BLaER1 treated with 17β-estradiol and CSF1 and Interleukin-3, amounts not matched to agents 10 nM and 100 nM (cell line): ENCODE measurements at regions not wholly inside any gene's neighbourhood (a gene's known extent, or its start where the extent isn't known, plus 50 kb on each side); places are given as distances from the start of the nearest gene placed in this dataset.

Source experiments
- H3K27ac ChIP-seq, 11 experiments: shearing (Covaris generic); formaldehyde crosslinking; 2 replicates each; pipeline ENCODE4 v1.8.1; 2022
- H3K27me3 ChIP-seq, 11 experiments: shearing (Covaris generic); formaldehyde crosslinking; 2 replicates each; pipeline ENCODE4 v1.8.1; 2022
- H3K36me3 ChIP-seq, 11 experiments: shearing (Covaris generic); formaldehyde crosslinking; 2 replicates each; pipeline ENCODE4 v1.8.1; 2022
- H3K4me1 ChIP-seq, 10 experiments: shearing (Covaris generic); formaldehyde crosslinking; 2 replicates each; pipeline ENCODE4 v1.8.1; 2022
- H3K4me2 ChIP-seq, 11 experiments: shearing (Covaris generic); formaldehyde crosslinking; 2 replicates each; pipeline ENCODE4 v1.8.1; 2022
- H3K4me3 ChIP-seq, 10 experiments: shearing (Covaris generic); formaldehyde crosslinking; 2 replicates each; pipeline ENCODE4 v1.8.1; 2022
- H3K9ac ChIP-seq, 11 experiments: shearing (Covaris generic); formaldehyde crosslinking; 2 replicates each; pipeline ENCODE4 v1.8.1; 2022
- H3K9me3 ChIP-seq, 11 experiments: shearing (Covaris generic); formaldehyde crosslinking; replicated peaks in 1 of 11; 2 replicates each; pipeline ENCODE4 v1.8.1; 2022
- H4K20me1 ChIP-seq, 11 experiments: shearing (Covaris generic); formaldehyde crosslinking; 2 replicates each; pipeline ENCODE4 v1.8.1; 2022
- Cebpa-rat ChIP-seq, 11 experiments: shearing (Covaris generic); IDR thresholded peaks; 2 replicates each; pipeline ENCODE4 v1.8.1; 2022

DNA sequence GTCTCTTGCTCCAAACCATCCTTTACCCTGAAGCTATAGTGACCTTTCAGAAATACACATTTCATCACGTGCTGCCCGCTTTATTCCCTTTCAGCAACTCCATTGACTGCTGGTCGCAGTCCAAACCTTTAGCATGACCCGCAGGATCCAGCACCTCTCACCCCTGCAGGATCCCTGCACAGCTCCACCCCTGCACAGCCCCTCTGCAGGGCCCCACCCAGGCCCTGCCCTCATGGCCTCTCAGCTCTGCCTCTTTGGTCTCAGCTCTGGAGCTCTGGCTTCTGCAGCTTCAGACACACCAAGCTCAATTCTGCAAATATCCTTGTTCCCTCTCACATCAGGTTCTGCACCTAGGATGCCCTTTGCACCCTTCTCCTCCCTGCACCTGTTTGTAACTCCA is 264.9 kb upstream of the C1orf174 start:
- no peaks in the 10 kb centered on the region for H3K9me3 ChIP-seq
- TF ChIP-seq Cebpa-rat (IDR thresholded peaks at IDR 0.05), result no peak
- no peak overlapping the region for H3K4me3 ChIP-seq
- no peak overlapping the region for H3K4me2 ChIP-seq
- H3K27ac ChIP-seq, result no peak overlapping the region
- H3K27me3 ChIP-seq, result no peaks in the 10 kb centered on the region
- no peaks in the 10 kb centered on the region for H3K4me1 ChIP-seq
- H3K9ac ChIP-seq, result no peak overlapping the region
- H4K20me1 ChIP-seq, result no peaks in the 10 kb centered on the region
- H3K36me3 ChIP-seq, result no peaks in the 10 kb centered on the region

DNA sequence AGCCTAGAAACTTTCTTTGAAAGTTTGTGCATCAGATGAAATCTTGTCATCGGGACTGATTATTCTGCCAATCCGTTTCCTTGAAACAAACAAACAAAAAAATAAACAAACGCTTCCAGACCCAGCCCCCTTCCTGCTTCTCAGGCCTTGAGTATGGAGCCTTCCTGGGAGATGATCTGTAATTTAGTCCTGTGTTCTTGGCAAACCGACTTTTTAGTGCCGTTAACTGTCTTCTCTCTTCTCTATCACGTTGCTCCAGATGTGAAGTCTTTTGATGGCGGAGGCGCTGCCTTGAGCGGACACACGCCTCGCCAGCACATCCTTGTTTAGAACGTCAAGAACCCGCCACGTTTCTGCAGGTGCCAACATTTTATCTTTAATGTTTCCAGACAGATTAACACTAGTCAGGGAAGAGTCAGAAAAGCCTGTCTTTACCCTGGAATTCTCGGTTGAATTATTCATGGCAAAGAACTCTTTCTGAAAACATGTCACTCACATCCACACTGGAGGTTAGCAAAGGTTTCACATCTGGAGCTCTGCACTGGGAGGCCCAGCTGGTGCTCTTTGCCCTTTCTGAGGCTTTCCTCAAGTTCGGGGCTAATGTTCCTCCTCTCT is 265.7 kb upstream of the C1orf174 start:
- Histone ChIP-seq H3K27ac (no peak overlapping the region), H3K9ac (no peak overlapping the region), H3K4me3 (no peak overlapping the region), H3K27me3 (no peaks in the 10 kb centered on the region), H4K20me1 (no peaks in the 10 kb centered on the region), H3K9me3 (no peaks in the 10 kb centered on the region), H3K4me1 (no peaks in the 10 kb centered on the region), H3K36me3 (no peaks in the 10 kb centered on the region), H3K4me2 (no peak overlapping the region)
- TF ChIP-seq Cebpa-rat (IDR thresholded peaks at IDR 0.05), result no peak

DNA sequence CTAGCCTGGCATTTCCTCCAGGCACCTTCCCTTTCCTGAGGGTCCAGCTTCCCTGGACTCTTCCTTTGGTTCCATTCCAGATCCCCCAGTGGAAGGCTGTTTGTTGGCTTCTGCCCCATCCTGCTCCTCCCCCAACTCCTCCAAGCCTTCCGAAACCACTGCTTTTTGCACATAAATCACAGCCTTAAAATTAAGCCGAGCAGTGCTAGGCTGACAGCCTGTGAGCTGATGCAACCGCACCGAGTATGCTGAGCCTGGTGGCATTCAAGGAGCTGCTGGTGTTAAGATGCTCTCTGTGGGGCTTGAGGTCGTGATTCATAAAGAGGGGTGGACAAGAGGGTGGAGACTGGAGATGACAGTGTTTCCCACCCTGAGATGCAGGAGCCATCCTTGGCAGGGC is 266.6 kb upstream of the C1orf174 start:
- no peak overlapping the region for H3K9ac ChIP-seq
- no peak for TF ChIP-seq Cebpa-rat (IDR thresholded peaks at IDR 0.05)
- peaks cover 0 to 5% (median 0%) of the 10 kb centered on the region in 10 experiments; a peak in 1 of 20 replicates for H3K4me1 ChIP-seq
- H3K36me3 ChIP-seq, result no peaks in the 10 kb centered on the region
- no peak overlapping the region for H3K4me3 ChIP-seq
- H3K9me3 ChIP-seq, result no peaks in the 10 kb centered on the region
- H3K27ac ChIP-seq, result no peak overlapping the region
- no peaks in the 10 kb centered on the region for H4K20me1 ChIP-seq
- H3K27me3 ChIP-seq, result no peaks in the 10 kb centered on the region
- H3K4me2 ChIP-seq, result no peak overlapping the region

DNA sequence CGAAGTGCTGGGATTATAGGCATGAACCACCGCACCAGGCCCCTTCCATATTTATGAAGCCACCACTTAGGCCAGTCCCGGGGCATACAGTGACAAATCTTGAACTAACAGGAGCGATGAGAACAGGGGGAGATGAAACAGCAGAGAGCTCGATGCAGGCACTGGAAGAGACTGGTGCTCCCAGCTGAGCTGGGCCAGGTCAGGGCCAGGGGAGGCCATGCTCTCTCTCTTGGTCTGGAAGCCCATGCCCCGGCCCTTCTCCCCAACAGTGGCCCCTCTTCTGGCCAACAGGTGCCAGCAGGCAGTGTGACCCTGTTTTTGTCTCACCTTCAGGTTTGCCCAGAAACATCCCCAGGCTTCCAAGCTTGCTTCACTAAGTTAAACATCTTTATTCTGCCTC is 269.9 kb upstream of the C1orf174 start:
- Histone ChIP-seq H4K20me1 (no peaks in the 10 kb centered on the region), H3K9me3 (no peaks in the 10 kb centered on the region), H3K9ac (no peak overlapping the region), H3K27me3 (no peaks in the 10 kb centered on the region), H3K4me3 (no peak overlapping the region), H3K36me3 (no peaks in the 10 kb centered on the region), H3K4me1 (peaks cover 0 to 25% (median 7%) of the 10 kb centered on the region in 10 experiments; a peak in 11 of 20 replicates), H3K27ac (no peak overlapping the region), H3K4me2 (no peak overlapping the region)
- TF ChIP-seq Cebpa-rat (IDR thresholded peaks at IDR 0.05), result no peak

DNA sequence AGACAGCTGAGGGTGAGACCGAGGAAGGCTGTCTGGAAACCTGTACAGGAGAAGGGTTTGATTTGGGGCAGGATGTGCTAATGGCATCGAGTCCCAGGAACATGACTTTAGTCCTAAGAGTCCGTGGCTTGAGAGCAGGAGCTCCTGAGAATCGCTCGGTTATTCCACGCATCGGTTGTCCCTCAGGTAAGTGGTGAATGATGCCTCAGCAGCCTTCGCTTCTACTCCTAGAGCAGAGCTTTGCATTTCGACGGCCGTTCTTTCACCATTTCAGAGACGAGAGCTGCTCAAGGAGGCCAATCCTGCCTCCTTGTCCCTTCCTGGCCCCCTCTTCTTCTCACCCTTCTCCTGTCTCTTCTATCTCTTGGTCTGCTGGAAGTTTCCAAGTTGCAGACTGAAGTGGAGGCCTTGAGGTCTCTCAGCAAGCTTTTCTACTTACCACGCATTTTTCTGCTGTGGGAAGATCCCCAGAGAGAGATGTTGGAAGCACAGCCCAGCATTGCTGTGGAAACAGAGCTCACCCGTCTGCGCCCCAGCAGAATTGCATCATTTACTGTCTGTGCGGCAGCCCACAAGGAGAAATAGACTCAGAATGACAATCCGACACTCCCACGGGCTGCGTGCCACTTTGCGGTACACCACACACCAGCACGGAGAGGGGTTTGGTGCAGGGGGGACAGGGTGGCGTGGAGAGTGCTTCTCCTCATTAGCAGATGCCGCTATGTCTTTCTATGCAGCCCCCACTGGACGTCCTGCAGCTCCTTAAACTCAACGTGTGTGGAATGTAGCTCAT is 270.7 kb upstream of the C1orf174 start:
- no peaks in the 10 kb centered on the region for H3K9me3 ChIP-seq
- H3K36me3 ChIP-seq, result no peaks in the 10 kb centered on the region
- H4K20me1 ChIP-seq, result no peaks in the 10 kb centered on the region
- H3K27me3 ChIP-seq, result no peaks in the 10 kb centered on the region
- H3K9ac ChIP-seq, result no peak overlapping the region
- no peak overlapping the region for H3K27ac ChIP-seq
- H3K4me1 ChIP-seq, result peaks cover 0 to 31% (median 7%) of the 10 kb centered on the region in 10 experiments; a peak in 11 of 20 replicates
- H3K4me3 ChIP-seq, result no peak overlapping the region
- H3K4me2 ChIP-seq, result no peak overlapping the region
- TF ChIP-seq Cebpa-rat (IDR thresholded peaks at IDR 0.05), result no peak

DNA sequence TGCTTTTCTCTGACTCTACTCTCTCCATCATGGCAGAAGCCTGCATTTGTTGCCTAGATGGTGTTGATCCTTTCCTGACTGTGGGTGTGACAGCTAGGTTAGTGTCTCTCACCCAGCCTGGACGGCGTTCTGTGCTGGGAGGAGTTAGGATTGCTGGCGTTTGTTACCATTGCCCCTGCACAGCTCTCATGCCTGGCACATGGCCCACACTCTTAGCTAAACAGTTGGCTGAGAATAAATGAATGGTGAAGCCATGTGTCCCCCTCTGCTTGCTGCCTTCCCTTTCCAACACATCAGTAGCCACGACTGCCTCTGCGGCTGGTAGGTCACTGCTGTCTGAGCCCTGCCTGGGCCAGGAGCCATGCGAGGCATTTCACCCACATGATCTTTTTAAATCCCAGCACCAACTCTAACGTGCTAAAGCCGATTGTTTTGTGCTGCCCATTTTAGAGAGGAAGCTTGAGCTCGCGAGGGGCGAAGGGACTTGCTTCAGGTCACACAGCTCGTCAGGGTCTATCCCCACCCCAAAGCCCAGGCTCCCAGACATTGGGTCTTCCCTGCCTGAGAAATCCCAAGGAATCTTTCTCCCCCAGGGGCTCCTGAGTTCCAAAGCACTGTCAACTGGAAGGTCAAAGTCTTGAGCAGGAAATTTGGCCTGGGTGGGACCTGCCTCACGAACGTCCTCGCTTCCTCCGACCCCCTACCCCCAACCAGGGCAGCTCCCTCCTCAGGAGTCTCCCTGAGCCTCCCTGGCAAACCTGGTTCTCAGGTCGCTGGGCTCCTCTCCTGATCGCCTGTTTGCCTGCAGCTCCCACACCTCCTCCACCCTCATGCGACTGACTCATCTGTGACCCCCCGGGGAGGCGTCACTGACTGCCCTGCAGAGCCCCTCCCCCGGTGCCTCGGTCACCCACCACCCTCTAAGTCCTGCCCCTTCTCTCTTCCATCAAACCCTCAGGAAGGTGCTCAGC is 271.7 kb upstream of the C1orf174 start:
- TF ChIP-seq Cebpa-rat (IDR thresholded peaks at IDR 0.05), result no peak
- H3K27ac ChIP-seq, result no peak overlapping the region
- no peaks in the 10 kb centered on the region for H3K36me3 ChIP-seq

DNA sequence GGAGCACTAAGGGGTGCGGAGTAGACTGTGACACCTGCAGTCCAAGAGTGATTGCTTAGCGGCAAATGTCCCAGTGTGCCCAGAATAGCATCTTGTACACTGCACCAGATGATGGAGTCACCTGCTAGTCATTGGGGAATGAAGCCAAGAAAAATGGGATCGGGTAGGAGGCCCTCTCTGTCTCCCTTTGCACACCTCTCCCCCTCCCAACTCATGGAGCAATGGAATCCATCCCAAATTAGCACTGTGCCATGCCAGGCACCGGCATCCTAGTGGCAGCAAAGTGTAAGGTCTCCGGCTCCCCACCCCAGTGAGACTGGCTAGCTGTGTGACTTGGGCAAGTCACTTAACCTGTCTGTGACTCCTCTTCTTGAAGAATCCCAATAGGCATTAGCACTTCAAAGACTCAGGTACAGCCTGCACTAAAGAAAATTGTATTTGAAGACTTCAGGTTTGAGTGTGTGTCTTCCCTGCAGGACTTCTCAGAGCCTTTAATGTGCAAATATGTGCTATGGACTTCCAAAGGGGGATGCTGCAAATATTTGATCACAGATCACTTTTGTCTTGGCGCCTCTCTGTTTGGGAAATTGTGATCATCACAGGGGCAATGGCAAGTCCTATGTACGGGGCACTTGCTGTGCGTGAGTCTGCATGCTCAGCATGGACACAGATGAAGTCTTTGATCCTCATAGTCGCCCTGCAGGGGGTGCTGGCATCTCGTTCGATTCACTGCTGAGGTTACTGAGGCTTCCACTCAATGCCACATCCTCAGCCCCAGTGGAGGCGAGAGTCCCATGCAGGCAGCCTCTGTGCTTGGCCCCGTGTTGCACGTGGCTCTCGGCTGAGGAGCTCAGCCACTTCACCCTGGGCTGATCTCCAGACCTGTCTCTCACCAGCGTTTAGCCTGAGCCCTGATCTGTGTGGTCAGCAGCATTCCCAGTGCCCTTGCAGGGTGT is 272.9 kb upstream of the C1orf174 start:
- H3K4me3 ChIP-seq, result no peak overlapping the region
- H4K20me1 ChIP-seq, result no peaks in the 10 kb centered on the region
- no peaks in the 10 kb centered on the region for H3K36me3 ChIP-seq
- TF ChIP-seq Cebpa-rat (IDR thresholded peaks at IDR 0.05), result no peak
- H3K4me1 ChIP-seq, result peaks cover 12 to 53% (median 22%) of the 10 kb centered on the region in 10 experiments
- H3K27me3 ChIP-seq, result no peaks in the 10 kb centered on the region
- no peaks in the 10 kb centered on the region; a peak in 1 of 22 replicates for H3K9me3 ChIP-seq
- peak overlapping the region in 8 of 11 experiments; percentile 6 to 42 (median 30); a peak in 12 of 22 replicates for H3K4me2 ChIP-seq
- peak overlapping the region in 3 of 11 experiments; percentile 5 to 85 (median 39); a peak in 5 of 22 replicates for H3K27ac ChIP-seq
- H3K9ac ChIP-seq, result no peak overlapping the region

More for the DNA sequence above, 271.7 kb upstream of the C1orf174 start:
- Histone ChIP-seq H3K4me3 (no peak overlapping the region), H3K9ac (no peak overlapping the region), H3K4me1 (peaks cover 1 to 41% (median 11%) of the 10 kb centered on the region in 10 experiments), H4K20me1 (no peaks in the 10 kb centered on the region), H3K4me2 (0 out of 22 replicates have a peak overlapping the region, but pooled peaks of 1 of the 11 experiments have one; percentile 10), H3K27me3 (no peaks in the 10 kb centered on the region), H3K9me3 (no peaks in the 10 kb centered on the region)

DNA sequence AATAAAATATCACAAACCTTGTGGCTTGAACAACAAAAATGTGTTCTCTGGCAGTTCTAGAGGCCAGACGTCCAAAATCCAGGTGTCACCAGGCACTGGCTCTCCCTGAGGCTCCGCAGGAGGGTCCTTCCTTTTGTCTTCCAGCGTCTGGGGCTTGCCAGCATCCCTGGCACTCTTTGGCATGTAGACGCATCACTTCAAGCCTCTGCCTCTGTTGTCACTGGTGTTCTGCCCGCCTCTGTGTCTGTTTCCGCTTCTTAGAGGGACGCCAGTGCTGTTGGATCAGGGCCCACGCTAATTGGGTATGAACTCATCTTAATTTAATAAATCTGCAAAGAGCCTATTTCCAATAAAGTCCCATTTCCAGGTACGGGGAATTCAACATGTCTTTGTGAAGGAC is 273.7 kb upstream of the C1orf174 start:
- Histone ChIP-seq H3K4me2 (peak overlapping the region in 8 of 11 experiments; percentile 6 to 42 (median 30); a peak in 12 of 22 replicates), H3K27me3 (no peaks in the 10 kb centered on the region)

More for the DNA sequence above, 273.7 kb upstream of the C1orf174 start:
- Histone ChIP-seq H3K27ac (peak overlapping the region in 4 of 11 experiments; percentile 4 to 85 (median 22); a peak in 6 of 22 replicates), H4K20me1 (no peaks in the 10 kb centered on the region), H3K4me3 (no peak overlapping the region), H3K4me1 (peaks cover 12 to 61% (median 31%) of the 10 kb centered on the region in 10 experiments), H3K36me3 (no peaks in the 10 kb centered on the region), H3K9ac (no peak overlapping the region), H3K9me3 (peaks cover 0 to 5% (median 0%) of the 10 kb centered on the region in 11 experiments; a peak in 5 of 22 replicates)
- TF ChIP-seq Cebpa-rat (IDR thresholded peaks at IDR 0.05), result no peak
